A204.1 (cell line): ENCODE measurements at regions not wholly inside any gene's neighbourhood (a gene's known extent, or its start where the extent isn't known, plus 50 kb on each side); places are given as distances from the start of the nearest gene placed in this dataset.

Experiments
- FAIRE-seq: peaks from 2 replicates; lab custom pipeline; 2012; peaks lifted over from hg19 to GRCh38; lab: Jason Lieb, UNC

GRCh38 chr1:68551459-68551858 is 54.6 kb upstream of the DEPDC1 start:
- no peak for FAIRE-seq

GRCh38 chr1:68558321-68559026 is 61.6 kb upstream of the DEPDC1 start:
- FAIRE-seq = no peak

DNA sequence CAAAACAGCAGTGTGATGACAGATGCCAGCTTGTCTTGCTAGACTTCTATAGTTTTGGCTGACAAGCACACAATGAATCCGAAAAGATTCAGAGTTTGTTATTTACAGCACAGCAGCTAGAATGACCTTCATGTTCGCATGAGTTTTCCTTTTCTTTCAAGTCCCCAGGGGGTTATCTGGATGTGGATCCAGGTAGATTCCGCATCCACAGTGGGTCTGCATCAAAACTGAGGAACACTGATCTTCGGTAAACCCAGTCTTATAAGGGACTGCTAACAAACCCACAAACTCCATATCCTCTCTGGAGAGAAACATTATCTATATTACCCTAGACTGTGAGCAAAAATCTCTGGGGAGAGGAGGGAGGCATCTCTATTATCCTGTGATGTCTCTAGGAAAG is 69.0 kb upstream of the DEPDC1 start:
- no peak for FAIRE-seq

DNA sequence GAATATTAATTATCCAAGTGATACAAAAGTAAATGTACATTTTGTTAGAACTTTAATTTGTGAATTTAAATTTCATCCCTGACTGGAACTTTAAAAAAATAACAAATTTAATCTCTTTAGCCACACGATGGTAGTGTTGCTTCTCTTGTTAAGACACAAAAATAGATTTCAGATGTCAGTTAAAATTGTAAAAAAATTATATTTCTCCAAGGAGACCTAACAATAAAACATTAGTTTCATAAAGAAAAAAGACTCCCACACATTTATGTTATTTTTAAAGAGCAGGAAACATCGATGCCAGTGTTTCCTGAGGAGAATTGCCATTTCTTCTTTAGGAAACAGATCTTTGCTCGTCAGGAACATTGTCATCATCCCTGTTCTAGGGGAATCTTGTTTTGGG is 74.0 kb upstream of the DEPDC1 start:
- FAIRE-seq = peak; percentile 61

- no peak for FAIRE-seq
Measured at GRCh38 chr1:68571454-68572235, 74.8 kb upstream of the DEPDC1 start.

DNA sequence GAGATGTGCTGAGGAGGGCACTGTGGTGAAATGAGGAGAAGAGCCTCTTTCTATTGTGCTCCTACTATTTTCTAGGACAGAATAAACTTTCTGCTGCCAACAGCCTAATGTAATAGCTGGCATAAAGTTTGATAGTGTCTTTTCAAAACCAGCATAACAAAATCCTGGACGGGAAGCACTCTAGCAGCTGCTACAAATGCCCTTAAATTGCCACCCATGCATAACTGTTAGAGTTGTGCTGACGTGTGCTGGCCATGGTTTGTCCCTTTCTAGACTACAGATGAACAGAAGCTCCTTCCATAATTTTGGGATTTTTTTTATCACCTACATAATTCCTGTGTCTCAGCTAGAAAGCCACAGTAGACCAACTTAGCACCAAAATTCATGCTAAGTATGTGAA is 88.5 kb upstream of the DEPDC1 start:
- no peak for FAIRE-seq

DNA sequence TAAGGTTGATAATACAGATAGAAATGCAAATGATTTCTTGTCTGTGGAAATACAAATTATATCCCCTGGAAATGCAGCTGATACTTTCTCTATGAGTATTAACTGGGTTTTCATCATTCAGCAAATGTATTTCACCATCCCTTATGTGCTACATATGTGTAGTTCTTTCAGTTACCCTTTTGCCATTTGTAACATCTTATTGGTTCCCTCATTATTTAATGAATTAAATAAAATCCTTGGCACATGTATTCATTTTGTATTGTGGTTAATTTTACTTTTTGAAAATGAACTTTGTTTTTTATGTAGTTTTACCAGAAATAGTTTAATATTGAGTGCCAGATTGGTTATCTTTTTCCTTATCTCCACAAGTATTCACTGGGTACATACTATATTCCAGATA is 89.9 kb upstream of the DEPDC1 start:
- FAIRE-seq = no peak

DNA sequence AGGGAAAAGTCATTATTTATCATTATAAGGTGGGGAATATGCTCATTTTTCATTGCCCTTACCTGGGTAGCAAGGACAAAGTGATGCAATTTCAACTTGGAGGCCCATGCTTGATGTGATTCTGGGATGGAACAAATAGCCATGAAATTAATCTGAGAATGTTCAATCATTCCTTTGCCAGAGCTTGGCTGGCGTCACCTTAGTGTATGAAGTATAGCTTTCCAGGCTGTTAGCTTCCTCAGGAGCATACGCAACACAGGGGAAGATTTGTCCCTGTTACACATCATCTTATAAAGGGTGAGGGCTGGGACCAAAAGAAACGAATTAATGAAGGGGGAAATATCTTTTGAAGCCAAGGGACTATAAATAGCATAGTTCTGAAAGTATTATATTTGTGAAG is 91.4 kb upstream of the DEPDC1 start:
- FAIRE-seq = no peak

GRCh38 chr1:68590473-68590872 is 93.6 kb upstream of the DEPDC1 start:
- no peak for FAIRE-seq

- FAIRE-seq = no peak
Measured at GRCh38 chr1:68594851-68595250, 98.0 kb upstream of the DEPDC1 start.

- no peak for FAIRE-seq
Measured at GRCh38 chr1:68600049-68600661, 103.3 kb upstream of the DEPDC1 start.

GRCh38 chr1:68608289-68608688 is 111.4 kb upstream of the DEPDC1 start:
- FAIRE-seq = no peak

GRCh38 chr1:68615312-68615711 is 118.4 kb upstream of the DEPDC1 start:
- no peak for FAIRE-seq

GRCh38 chr1:68617942-68618341 is 121.1 kb upstream of the DEPDC1 start:
- FAIRE-seq = no peak

DNA sequence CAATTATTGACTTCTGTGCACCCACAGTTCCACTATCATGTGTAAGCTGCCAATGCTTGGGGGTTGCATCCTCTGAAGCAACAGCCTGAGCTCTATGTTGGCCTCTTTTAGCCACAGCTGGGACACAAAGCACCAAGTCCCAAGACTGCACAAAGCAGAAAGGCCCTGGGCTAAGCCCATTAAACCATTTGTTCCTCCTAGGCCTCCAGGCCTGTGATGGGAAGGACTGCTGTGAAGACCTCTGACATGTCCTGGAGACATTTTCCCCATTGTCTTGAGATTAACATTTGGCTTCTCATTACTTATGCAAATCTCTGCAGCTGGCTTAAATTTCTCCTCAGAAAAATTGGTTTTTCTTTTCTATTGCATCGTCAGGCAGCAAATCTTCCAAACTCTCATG is 123.7 kb upstream of the DEPDC1 start:
- FAIRE-seq = no peak

- no peak for FAIRE-seq
Measured at GRCh38 chr1:68623700-68624099, 126.8 kb upstream of the DEPDC1 start.

GRCh38 chr1:68624233-68624632 is 127.4 kb upstream of the DEPDC1 start:
- FAIRE-seq = no peak

- FAIRE-seq = no peak
Measured at GRCh38 chr1:68625624-68626023, 128.7 kb upstream of the DEPDC1 start.

GRCh38 chr1:68633141-68633919 is 136.4 kb upstream of the DEPDC1 start:
- FAIRE-seq = no peak

DNA sequence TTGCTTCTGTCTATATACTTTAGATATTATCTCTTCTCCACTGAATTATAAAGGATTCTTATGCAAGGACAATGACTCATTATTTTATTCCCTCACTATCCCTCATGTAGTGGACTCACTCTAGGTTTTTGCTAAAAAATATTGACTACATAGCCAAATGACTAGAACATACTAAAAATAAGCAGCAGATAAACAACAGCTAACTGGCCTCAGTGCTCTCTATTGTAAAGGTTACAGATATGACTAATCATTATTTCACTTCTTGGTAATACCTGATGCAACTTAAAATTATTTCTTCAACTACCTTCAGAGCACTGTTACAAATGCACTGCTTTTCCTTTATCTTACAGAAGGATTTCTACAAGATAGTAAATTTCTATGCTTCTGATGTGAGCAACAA is 147.6 kb upstream of the DEPDC1 start:
- no peak for FAIRE-seq

- FAIRE-seq = no peak
Measured at GRCh38 chr1:68651115-68651514, 154.2 kb upstream of the DEPDC1 start.

- FAIRE-seq = no peak
Measured at GRCh38 chr1:68653882-68654281, 157.0 kb upstream of the DEPDC1 start.

- FAIRE-seq = no peak
Measured at GRCh38 chr1:68673771-68674170, 176.9 kb upstream of the DEPDC1 start.
